GM19455 (cell line): ENCODE measurements at regions not wholly inside any gene's neighbourhood (a gene's known extent, or its start where the extent isn't known, plus 50 kb on each side); places are given as distances from the start of the nearest gene placed in this dataset.
A peak's percentile ranks its signal among the peaks of the same experiment; 100 is the strongest.

Source experiments
- ATAC-seq: cut with Tn5 transposase; IDR thresholded peaks from one replicate; pipeline ENCODE4 v1.9.1; 2021; ENCODE audit not compliant: unreplicated experiment

DNA sequence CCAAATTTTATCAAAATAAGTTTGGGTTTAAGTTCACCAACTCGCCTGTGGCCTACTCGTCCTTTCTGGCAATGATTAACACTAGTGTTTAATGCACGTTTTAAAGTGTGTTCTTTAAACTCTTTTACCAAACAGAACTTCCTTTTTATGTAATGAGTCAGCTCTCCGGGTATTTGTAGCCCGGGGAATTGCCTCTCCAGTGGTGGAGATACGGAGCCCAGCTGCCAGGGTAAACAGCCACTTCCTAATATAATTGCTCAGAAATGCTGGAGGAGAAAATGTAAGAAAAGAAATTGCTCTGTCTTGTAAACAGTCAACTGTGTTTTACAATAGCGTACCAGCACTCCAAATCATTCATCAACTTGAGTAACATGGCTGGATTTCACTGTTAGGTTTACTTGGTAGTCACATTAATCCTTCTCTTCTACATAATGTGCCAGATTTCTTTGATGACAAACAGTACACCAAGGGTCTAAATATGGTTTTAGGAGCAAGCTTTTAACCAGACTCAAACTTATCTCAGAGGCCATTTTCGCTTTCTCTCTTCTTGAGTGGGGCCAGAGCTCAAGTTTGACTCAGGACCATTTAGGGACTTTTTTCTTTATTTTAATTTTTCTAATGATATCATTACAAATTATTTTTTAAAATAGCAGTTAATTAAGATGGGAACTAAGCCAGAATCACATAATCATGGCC, 101.2 kb upstream of the SLC38A2 start:
- ATAC-seq = peak; percentile 69

DNA sequence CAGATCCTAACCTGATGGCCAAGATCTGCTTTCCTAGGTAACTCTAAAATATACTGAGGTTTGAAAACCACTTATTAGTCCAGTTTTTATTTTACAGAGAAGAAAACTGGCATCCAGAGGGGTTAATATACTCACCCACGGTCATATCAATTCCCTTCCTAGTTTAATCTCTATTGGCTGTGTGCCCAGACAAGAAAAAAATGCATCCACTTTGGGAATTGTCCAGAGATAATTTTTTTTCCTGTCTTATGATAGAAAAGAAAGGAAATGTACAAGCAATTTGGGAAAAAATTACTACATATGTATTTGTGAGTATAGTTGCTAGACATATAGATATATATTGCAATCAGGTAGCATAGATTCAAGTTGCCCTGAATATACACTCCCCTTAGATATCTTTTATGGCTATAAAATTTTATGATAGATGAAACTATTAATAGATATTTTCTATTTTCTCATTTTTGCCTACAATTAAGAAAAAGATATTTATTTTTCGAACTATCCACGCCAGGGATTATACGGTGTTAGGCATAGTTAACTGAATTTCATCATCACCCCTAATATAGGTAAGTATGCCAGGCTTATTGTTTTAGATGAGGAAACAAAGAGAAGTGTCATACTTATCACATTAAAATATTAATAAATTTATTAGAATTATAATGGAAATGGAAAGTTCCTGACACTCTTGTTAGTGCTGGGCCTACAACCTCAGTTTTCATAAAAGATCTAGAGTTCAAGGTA, 100.5 kb upstream of the SLC38A2 start:
- ATAC-seq = no peak

DNA sequence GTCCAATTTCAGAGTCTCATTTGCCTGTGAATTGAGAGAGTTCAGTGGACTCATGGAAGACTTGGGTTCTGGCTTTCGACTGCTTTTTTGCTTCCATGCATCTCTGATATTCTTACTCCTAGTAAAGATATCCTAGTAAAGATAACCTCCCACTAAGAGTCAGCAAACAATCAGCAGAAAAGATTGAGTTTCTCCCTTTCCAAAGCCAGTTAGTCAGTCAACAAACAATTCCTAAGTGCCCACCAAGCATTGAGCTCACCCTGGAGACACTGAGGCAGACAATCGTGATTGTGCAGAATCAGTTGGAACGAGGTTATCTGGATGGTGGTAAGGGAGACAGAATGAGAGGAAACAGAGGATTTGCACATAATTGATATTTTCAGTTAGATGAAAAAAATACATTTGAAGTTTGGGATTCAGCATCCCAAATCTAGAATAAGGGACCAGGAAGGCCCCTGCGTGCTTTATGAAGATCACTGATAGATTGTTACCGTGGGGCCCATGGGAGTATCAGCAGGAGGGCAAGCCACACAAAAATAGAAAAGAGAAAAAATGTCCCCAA, 99.7 kb upstream of the SLC38A2 start:
- no peak for ATAC-seq

DNA sequence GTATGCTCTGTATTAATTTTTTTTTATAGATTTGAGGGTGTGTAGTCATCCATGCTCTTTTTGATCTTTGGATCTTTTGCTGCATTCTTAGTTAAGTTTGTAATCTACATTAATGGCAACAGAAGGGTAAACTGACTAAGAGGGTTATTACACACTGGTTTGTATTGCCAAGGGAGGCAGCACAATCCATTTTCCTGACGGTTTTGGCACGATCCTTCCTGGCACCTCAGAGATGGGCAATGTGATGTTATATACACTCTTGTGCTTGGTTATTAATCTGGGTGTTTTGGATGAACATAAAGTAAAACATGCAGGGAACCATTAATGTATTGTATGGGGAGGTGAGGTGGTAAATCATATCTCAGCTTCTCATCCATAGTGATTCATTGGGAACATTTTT, 98.8 kb upstream of the SLC38A2 start:
- ATAC-seq = no peak

DNA sequence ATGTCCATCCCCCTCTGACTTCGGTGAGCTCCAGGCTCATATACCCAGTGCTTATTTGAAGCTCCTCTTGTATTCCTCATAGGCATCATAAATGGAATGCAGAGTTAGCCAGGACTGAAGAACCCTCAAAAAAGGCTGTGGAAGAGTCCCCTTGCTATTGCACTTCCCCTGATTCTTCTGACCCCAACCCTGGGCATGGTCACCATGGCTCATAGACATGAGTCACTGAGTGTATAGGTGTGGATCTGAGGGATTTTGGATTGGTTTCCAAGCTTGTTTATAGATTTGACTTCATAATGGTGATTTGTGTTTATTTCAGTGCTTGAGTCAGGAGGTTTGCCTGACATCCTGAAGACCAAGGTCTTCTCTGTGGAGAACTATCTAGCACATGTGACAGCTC, 98.4 kb upstream of the SLC38A2 start:
- no peak for ATAC-seq

DNA sequence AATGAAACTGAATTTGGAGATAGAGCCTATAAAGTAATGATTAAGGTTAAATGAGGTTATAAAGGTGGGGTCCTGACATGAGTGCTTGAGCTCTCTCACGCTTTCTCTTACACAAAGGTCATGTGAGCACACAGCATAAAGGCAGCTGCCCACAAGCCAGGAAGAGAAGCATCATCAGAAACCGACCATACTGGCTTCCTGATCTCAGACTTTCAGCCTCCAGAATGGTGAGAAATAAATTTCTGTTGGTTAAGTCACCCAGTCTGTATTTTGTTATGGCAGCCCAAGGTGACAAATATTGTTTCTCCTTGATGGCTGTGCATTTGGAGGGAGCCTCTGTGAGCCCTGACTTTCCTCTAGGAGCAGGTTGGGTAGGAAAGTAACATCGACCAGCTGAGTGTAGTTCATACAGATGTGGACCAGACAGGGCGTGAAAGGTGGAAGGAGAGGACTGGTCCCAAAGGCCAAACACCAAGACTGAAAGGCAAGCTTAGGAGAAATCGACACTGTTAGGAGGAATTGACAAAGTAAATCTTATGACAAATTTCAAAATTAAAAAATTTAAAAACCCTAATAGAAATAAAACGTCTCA, 97.6 kb upstream of the SLC38A2 start:
- ATAC-seq = no peak

DNA sequence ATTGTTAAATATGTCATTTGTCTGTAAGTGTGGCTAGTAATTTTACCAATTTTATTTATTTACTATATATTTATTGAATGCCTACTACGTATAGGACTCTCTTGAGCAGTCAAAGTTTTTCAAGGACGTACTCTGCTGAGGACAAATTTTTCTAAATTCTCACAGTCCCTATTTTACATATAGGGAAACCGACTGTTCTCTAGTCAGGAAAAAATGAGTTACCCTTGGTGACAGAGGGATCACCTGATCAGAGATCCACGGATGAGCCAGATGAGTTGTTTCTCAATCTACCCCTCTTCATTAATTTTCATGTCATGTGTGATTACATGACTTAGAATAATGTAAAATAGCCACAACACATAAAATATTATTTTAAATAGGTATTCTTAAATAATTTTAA, 96.2 kb upstream of the SLC38A2 start:
- no peak for ATAC-seq

DNA sequence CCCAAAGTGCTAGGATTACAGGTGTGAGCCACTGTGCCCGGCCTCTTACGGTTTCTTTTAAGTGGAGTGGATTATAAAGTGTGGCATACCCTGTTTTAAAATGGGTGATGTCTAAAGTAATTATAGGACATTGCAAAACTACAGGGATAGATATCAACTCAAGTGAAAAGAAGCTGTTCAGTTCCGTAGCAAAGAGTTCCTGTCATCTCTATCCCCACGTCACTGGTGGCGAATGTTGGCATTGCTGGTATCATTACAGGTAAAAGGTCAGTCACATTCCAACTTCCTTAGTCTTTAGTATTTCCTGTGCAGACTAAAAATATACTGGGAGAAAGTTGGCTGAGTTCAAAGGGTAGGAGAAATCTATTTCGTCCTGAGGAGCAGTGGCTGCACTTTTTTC, 95.6 kb upstream of the SLC38A2 start:
- no peak for ATAC-seq

DNA sequence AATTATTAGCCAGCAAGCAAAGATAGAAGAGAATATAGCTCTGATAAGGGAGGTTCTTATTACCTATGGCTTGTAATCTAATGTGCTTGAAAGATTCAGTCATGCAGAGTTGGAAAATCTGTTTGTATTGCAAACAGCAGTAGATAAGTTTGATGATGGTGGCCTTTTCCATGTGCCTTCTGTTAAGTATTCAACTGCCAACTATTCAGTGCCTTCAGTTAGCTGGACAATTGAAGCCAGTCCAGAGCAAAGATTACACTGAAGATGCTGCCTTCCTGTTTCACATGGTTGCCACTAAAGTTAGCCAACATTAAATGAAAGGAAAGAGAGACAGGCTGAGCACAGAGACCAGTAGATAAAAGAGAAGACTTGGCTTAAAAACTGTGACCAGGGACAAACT, 92.7 kb upstream of the SLC38A2 start:
- ATAC-seq = no peak

DNA sequence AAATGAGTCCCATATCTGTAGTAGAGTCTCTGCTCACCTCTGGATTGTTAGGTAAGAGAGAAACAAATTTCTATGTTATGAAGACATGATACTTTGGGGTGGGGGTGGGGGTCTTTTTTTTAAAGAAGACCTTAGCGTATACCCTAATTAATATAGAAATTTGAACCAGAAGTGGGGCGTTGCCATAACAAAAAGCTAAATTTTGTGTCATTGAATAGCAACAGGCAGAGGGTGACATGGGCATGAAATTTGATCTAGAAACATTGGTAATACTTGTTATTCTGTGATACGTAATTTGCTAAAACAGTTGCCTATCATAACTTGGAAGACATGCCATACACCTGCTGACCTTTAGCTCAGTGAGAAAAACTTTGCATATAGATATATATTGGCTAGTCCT, 92.3 kb upstream of the SLC38A2 start:
- no peak for ATAC-seq

DNA sequence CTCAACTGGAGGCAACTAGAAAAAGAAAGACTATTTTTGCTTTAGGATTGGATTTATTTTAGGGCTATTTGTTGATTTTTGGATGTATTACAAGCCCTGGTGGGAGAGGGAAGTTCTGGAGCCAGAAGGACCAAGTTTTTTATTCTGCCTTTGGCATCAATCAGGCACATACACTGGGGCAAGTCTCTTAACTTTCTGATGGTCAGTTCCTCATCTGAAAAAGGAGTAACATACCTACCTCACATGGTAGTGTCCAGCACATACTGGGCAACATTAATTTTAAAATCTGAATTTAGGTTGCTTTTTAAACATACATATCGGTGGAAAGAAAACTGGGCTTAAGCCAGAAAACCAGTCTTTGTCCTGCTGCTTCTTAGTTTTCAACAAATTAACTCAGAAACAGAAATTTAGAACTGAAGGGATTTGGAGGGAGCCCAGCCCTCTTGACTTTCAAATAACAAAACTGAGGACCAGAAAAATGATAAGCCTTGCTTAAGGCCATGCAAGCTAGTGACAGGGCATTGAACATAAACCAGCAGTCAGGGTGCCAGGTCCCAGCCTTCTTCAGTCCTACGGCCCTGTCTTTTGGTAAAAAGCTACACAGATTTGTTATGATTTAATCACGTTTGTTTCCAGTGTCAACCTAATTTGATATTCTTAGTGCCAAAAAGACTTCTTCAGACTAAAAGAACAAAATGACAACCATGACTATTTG, 90.2 kb upstream of the SLC38A2 start:
- no peak for ATAC-seq

DNA sequence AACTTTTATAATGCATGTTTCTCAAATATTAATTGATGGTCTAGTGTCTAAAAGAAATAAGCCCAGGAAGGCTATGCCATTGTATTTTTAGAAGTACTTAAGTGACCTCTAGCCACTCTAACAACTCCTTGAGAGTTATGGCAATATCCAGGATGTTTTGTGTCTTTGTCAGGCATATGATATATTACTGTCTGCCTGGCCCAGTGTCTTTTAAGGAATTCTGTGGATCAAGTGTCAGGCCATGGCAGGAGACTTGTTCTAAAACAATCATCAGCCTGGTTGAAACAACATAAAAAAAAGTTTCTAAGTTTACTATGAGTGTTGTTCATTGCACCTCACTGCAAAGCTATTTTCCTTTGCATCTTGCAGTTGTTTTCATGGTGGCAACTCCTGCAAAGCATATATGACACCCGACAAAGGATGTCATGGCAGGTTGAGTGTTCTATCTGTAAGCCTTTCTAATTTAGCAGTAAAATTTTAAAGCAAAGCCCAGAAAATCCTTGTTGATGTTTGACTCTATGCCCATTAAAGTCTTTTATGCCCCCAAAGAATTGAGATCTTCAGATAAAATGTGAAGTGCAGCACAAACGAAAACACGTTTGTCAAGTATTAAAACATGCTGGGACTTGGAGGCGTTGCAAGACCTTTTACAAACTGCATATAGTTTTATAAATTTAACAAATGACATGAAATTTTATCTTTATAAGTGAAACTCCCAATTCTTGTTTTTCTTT, 89.5 kb upstream of the SLC38A2 start:
- ATAC-seq = no peak

DNA sequence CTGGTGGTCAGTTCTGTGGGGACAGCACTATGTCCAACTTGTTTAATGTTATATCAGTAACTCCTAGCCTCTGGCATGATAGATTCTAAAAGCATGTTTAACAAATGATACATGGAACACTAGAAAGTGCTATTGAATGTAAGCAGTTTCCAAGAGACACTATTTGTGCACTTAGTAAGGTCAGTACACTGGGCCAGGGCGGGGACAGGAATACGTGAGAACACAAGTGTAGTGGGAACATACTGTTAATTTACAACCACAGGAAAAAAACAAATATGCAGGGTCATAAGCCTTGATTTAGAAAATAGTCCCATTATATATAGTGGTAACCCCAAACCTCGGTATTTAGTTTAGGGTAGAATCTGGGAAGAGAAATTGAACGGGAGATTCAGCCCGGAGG, 88.9 kb upstream of the SLC38A2 start:
- ATAC-seq = no peak

DNA sequence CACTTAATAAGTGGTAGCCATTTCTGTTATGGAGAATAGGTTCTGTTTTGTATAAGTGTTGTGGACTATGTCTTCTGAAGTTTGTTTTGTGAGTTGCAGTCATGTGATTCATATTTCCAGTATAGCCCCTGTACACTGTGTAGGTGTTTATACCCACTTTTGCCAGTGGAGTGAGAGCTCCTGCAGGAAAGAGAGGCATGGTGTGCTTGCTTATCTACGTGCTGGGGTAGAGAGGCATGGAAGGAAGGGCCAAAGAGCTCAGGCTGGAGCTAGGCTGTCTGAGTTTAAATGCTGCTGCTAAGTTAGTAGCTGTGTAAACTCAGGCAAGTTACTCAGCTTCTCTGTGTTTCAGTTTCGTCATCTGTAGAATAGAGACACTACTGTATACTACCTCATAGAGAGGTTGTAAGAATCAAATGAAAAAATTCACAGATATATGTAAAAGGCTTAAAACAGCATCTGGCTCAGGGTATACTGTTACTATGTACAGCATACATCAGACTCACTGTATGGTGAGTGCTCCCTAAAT, 88.2 kb upstream of the SLC38A2 start:
- ATAC-seq = no peak

DNA sequence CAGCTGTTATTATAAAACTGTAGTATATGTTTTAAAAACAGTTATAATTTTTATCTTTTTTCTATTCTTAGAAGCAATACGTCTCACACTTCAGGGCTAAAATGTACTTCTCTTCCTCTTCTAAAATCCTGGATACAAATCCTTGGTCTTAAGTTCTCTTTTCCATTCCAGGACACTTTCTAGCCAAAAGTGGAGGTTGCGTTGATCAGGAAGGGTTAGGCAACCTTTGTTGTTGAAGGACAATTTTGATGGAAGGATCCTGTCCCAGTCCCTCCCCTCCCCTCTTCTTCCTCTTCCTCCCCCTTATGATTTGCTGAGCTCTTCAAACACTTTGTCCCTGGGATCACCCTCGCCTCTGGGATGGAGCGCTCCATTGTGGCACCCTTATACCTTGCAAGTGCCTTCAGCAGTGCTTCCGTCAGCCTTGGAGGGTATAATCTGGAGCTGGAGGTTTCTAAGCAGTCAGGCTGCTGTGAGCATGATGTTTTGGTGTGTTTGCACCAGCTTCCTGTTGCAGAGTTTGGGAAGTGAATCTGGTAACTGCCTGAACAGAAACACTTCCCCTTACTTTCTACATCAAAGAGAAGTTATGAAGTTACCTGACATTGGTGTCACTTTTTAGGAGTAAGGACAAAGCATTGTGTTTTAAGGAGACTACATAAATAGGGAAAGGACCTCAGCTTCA, 87.4 kb upstream of the SLC38A2 start:
- ATAC-seq = no peak

DNA sequence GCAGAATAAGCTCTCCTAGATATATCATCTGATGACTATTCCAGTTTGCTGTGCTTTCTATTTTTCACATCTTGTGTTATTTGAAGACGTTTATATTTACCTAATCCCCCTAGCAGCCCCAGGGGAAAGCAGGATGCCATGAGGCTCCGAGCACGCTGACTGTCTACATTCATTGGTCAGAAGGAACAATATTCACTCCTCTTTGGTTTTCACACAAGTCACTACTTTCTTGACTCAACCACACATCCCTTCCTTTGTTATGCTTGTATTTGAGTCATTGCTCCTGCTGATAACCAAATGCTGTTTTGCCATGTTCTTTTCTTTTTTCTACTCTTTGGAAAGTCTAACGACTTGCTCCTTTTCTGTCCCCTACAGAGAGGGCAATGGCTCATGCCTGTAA, 86.5 kb upstream of the SLC38A2 start:
- no peak for ATAC-seq

DNA sequence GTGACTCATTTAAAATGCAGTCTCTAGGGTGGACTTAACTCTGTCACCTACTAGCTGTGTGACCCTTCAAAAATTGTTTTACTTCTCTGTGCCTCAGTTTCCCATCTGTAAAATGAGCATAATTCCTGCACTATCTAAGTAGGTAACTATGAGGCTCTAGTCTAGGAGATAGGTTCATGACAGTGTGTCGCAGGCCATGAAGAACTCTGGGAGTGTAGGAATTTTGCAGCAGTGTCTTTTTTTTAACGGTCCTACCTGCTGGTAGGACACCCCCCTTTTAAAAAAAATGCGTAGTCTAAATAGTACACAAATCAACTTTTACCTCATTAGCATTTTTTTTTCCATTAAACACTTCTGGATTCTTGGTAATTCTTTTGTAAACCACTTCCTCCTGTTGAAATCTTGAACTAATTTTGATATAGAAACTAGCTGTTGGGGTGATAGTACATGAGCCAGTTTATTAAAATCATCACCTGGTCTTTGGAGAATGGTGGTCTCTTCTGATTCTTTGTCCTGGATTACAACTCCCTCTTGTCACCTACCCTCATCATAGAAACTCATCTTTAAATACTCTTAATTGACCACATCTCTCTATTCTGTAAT, 86.0 kb upstream of the SLC38A2 start:
- no peak for ATAC-seq

DNA sequence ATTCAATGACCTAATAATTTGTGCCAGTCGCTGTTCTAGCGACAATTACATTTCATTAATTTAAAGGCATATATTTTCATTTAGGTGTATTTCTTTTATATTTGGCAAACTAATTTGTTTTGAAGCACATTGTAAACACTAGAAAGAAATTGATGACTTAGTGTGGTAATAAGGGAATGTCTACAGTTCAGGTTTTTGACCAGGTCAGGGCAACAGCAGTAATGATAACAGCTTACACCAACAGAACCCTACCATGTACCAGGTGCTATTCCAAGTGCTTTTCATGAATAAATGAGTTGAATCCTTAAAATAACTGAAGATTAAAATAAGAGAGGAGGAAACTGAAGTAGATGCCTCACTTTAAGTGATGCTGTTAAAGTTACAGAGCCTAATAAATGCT, 85.4 kb upstream of the SLC38A2 start:
- ATAC-seq = no peak
